ENCODE measurements at regions not wholly inside any gene's neighbourhood (a gene's known extent, or its start where the extent isn't known, plus 50 kb on each side); places are given as distances from the start of the nearest gene placed in this dataset.

- TF ChIP-seq CTCF (IDR thresholded peaks at IDR 0.05; ENCODE audit: control extremely low read depth in 1 of 3, insufficient read depth in 1 of 3, low read depth in 1 of 3, low read length in 3 of 3), result no peak
- no peak for TF ChIP-seq POLR2AphosphoS5 (IDR thresholded peaks at IDR 0.05; ENCODE audit: low read depth, low read length)
- no peak for TF ChIP-seq JUND (IDR thresholded peaks at IDR 0.05; ENCODE audit: low read length)
- TF ChIP-seq RAD21 (IDR thresholded peaks at IDR 0.05 in 1 of 2, conservative IDR thresholded peaks at IDR 0.05 in 1 of 2; ENCODE audit: low read depth in 2 of 2, low read length in 2 of 2), result no peak
- TF ChIP-seq USF2 (IDR thresholded peaks at IDR 0.05; ENCODE audit: low read length), result no peak
- TF ChIP-seq EGR1 (IDR thresholded peaks at IDR 0.05; ENCODE audit: borderline replicate concordance, low read depth, low read length), result no peak
- TF ChIP-seq HDAC2 (IDR thresholded peaks at IDR 0.05; ENCODE audit: borderline replicate concordance in 1 of 2, low read depth in 2 of 2, low read length in 2 of 2), result no peak
- no peak for TF ChIP-seq JUN (IDR thresholded peaks at IDR 0.05; ENCODE audit: low read depth, low read length)
- TF ChIP-seq FOSL1 (IDR thresholded peaks at IDR 0.05; ENCODE audit: insufficient read depth, low read depth, low read length), result no peak
- no peak for TF ChIP-seq EP300 (IDR thresholded peaks at IDR 0.05; ENCODE audit: borderline replicate concordance in 1 of 2, low read depth in 2 of 2, low read length in 2 of 2)
- no peak for TF ChIP-seq ASH2L (IDR thresholded peaks at IDR 0.05; ENCODE audit: low read length)
- TF ChIP-seq CHD1 (IDR thresholded peaks at IDR 0.05; ENCODE audit: low read depth, low read length), result no peak
Observed at GRCh38 chr3:152213203-152213602, 55.5 kb upstream of the MBNL1 start.
